B cell (primary cell): ENCODE measurements at regions not wholly inside any gene's neighbourhood (a gene's known extent, or its start where the extent isn't known, plus 50 kb on each side); places are given as distances from the start of the nearest gene placed in this dataset.

Source experiments
- ATAC-seq: fragments of 200-7000 bp; cut with Tn5 transposase; one replicate; pipeline ENCODE4 v1.10.0; 2021; ENCODE audit warnings: low read depth, mild to moderate bottlenecking, moderate number of reproducible peaks, moderate library complexity
- CTCF ChIA-PET: fragments of 350-600 bp; sonication (Branson Sonifier 250); formaldehyde crosslinking; loops from one replicate; lab custom pipeline; 2021; ENCODE audit warnings: antibody characterized with exemption, inconsistent platforms; lab: Charles Lee
- POLR2A ChIA-PET: fragments of 350-600 bp; sonication (Branson Sonifier 250); formaldehyde crosslinking; loops from one replicate; lab custom pipeline; 2021; ENCODE audit warnings: antibody characterized with exemption; lab: Charles Lee
- DNase-seq: peaks from one replicate; pipeline ENCODE4 v3.0.0; 2013
- H2AFZ ChIP-seq: 2 replicates; pipeline ENCODE4 v1.6.1; 2012; ENCODE audit warnings: mild to moderate bottlenecking, low read depth, low read length; ENCODE audit not compliant: insufficient read depth, poor library complexity, severe bottlenecking
- H3K27ac ChIP-seq, 2 donors: 1 replicate in 1 of 2; 2 replicates in 1 of 2; pipeline ENCODE4 v1.5.1; 2012 to 2013; ENCODE audit warnings: low read length in 2 of 2, mild to moderate bottlenecking in 2 of 2, moderate library complexity in 1 of 2
- H3K27me3 ChIP-seq, 4 experiments: fragments of 200-600 bp in 1 of 4; sonication (generic) in 1 of 4; replicated peaks in 1 of 4; 1 replicate in 2 of 4; 2 replicates in 2 of 4; pipeline versions ENCODE4 v1.6.1 to v1.7.0; 2013 to 2016; ENCODE audit warnings: low read length in 3 of 4, mild to moderate bottlenecking in 2 of 4, mixed read lengths in 1 of 4, moderate library complexity in 1 of 4; ENCODE audit not compliant: insufficient read depth in 4 of 4, control insufficient read depth in 3 of 4; ENCODE audit errors: control extremely low read depth in 1 of 4
- H3K36me3 ChIP-seq, 2 experiments: replicated peaks in 1 of 2; 1 replicate in 1 of 2; 2 replicates in 1 of 2; pipeline versions ENCODE4 v1.6.1 to v1.7.1; 2013; ENCODE audit warnings: low read length in 1 of 2; ENCODE audit not compliant: insufficient read depth in 2 of 2, control insufficient read depth in 1 of 2; ENCODE audit errors: control extremely low read depth in 1 of 2, extremely low read depth in 1 of 2
- H3K4me1 ChIP-seq, 2 donors: fragments of 200-600 bp in 1 of 2; sonication (generic) in 1 of 2; 1 replicate in 1 of 2; 2 replicates in 1 of 2; pipeline versions ENCODE4 v1.5.1 to v1.6.1; 2013 to 2017; ENCODE audit warnings: low read length in 2 of 2; ENCODE audit not compliant: control insufficient read depth in 2 of 2, insufficient read depth in 2 of 2
- H3K4me2 ChIP-seq: replicated peaks from 2 replicates; pipeline ENCODE3; 2012; ENCODE audit warnings: mild to moderate bottlenecking, low read depth, low read length; ENCODE audit not compliant: poor library complexity, severe bottlenecking
- H3K4me3 ChIP-seq, 5 experiments: fragments of 200-600 bp in 1 of 5; sonication (generic) in 1 of 5; 1 replicate in 3 of 5; 2 replicates in 2 of 5; pipeline versions ENCODE4 v1.5.1 to v1.7.0; 2011 to 2016; ENCODE audit warnings: low read length in 4 of 5, mild to moderate bottlenecking in 4 of 5, low read depth in 2 of 5, control low read depth in 1 of 5, moderate library complexity in 1 of 5; ENCODE audit not compliant: insufficient read depth in 1 of 5; ENCODE audit errors: control extremely low read depth in 1 of 5, extremely low read depth in 1 of 5
- H3K79me2 ChIP-seq: fragments of 200-600 bp; sonication (generic); one replicate; pipeline ENCODE4 v1.6.0; 2016; ENCODE audit warnings: low read length; ENCODE audit not compliant: control insufficient read depth, insufficient read depth
- H3K9ac ChIP-seq: fragments of 200-600 bp; sonication (generic); 2 replicates; pipeline ENCODE4 v1.6.1; 2017; ENCODE audit warnings: mild to moderate bottlenecking, low read length, moderate library complexity
- H3K9me3 ChIP-seq, 3 donors: one replicate each; pipeline versions ENCODE4 v1.6.1 to v1.7.1; 2013; ENCODE audit warnings: low read length in 2 of 3; ENCODE audit not compliant: control insufficient read depth in 2 of 3, insufficient read depth in 1 of 3; ENCODE audit errors: control extremely low read depth in 1 of 3
- H4K20me1 ChIP-seq: 2 replicates; pipeline ENCODE4 v1.6.0; 2012; ENCODE audit warnings: mild to moderate bottlenecking, low read length; ENCODE audit not compliant: insufficient read depth, control insufficient read depth, poor library complexity, severe bottlenecking
- H3K27ac Mint-ChIP-seq: one replicate; pipeline ENCODE4 v1.8.0; 2021; ENCODE audit warnings: mixed read lengths
- H3K27me3 Mint-ChIP-seq: one replicate; pipeline ENCODE4 v1.8.0; 2021; ENCODE audit warnings: mixed read lengths
- H3K4me1 Mint-ChIP-seq: one replicate; pipeline ENCODE4 v1.8.0; 2021; ENCODE audit warnings: mixed read lengths
- H3K4me3 Mint-ChIP-seq: one replicate; pipeline ENCODE4 v1.8.0; 2021; ENCODE audit warnings: mixed read lengths
- H3K9me3 Mint-ChIP-seq: one replicate; pipeline ENCODE4 v1.8.0; 2022; ENCODE audit warnings: mixed read lengths; ENCODE audit not compliant: insufficient read depth
- EZH2 ChIP-seq: IDR thresholded peaks from 2 replicates; pipeline ENCODE4 v1.6.1; 2012; ENCODE audit warnings: borderline replicate concordance, low read depth, mild to moderate bottlenecking, moderate library complexity, low read length; ENCODE audit not compliant: insufficient read depth, poor library complexity, severe bottlenecking
- WGBS: methylation state at CpG from one replicate; pipeline ENCODE4 v1.1.5; 2013; ENCODE audit warnings: missing lambda C conversion rate; ENCODE audit not compliant: insufficient coverage; 5-methylcytosine and 5-hydroxymethylcytosine counted together
- intact Hi-C: fragments of 100-400 bp; cut with micrococcal nuclease; formaldehyde crosslinking; loops from one replicate; pipeline ENCODE4 v1.10.0; 2022
- TF ChIP-seq, protein P1 (sequence below): fragments of 200-600 bp; IDR thresholded peaks from one replicate; pipeline ENCODE4 v1.8.0; 2022; ENCODE audit warnings: antibody characterized with exemption, mild to moderate bottlenecking

GRCh38 chr1:38580594-38580993 is 279.0 kb downstream of the RRAGC start:
- H3K79me2 ChIP-seq, result no peaks in the 10 kb centered on the region
- H3K36me3 ChIP-seq, result no peaks in the 10 kb centered on the region
- H3K27ac Mint-ChIP-seq, result no peak overlapping the region
- peaks cover 4% of the 10 kb centered on the region for H3K9me3 Mint-ChIP-seq
- peaks cover 0 to 6% of the 10 kb centered on the region in 2 donors for H3K4me1 ChIP-seq
- H2AFZ ChIP-seq, result no peak overlapping the region
- DNase-seq (no peak), ATAC-seq (no peak)
- H4K20me1 ChIP-seq, result no peaks in the 10 kb centered on the region
- H3K4me3 ChIP-seq, result no peak overlapping the region
- peaks cover 17% of the 10 kb centered on the region for H3K4me1 Mint-ChIP-seq
- TF ChIP-seq, protein P1, sequence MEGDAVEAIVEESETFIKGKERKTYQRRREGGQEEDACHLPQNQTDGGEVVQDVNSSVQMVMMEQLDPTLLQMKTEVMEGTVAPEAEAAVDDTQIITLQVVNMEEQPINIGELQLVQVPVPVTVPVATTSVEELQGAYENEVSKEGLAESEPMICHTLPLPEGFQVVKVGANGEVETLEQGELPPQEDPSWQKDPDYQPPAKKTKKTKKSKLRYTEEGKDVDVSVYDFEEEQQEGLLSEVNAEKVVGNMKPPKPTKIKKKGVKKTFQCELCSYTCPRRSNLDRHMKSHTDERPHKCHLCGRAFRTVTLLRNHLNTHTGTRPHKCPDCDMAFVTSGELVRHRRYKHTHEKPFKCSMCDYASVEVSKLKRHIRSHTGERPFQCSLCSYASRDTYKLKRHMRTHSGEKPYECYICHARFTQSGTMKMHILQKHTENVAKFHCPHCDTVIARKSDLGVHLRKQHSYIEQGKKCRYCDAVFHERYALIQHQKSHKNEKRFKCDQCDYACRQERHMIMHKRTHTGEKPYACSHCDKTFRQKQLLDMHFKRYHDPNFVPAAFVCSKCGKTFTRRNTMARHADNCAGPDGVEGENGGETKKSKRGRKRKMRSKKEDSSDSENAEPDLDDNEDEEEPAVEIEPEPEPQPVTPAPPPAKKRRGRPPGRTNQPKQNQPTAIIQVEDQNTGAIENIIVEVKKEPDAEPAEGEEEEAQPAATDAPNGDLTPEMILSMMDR, result no peak
- no peak for TF ChIP-seq EZH2
- H3K4me3 Mint-ChIP-seq, result no peak overlapping the region
- H3K27ac ChIP-seq, result no peak overlapping the region
- H3K4me2 ChIP-seq, result no peak overlapping the region
- peaks cover 0 to 4% (median 0%) of the 10 kb centered on the region in 3 donors for H3K9me3 ChIP-seq
- POLR2A ChIA-PET, result no interaction called here
- intact Hi-C loops, result no loop called here
- peaks cover 50% of the 10 kb centered on the region for H3K27me3 Mint-ChIP-seq
- peaks cover 0 to 39% (median 21%) of the 10 kb centered on the region in 4 experiments for H3K27me3 ChIP-seq
- no peak overlapping the region for H3K9ac ChIP-seq
- CTCF ChIA-PET, result no interaction called here
- no CpG with 5 or more reads among the region's 2 CpGs for WGBS

- Histone ChIP-seq H3K9me3 (peaks cover 0 to 4% (median 0%) of the 10 kb centered on the region in 3 donors), H3K27me3 (peaks cover 0 to 39% (median 21%) of the 10 kb centered on the region in 4 experiments), H4K20me1 (no peaks in the 10 kb centered on the region), H3K27ac (no peak overlapping the region), H3K36me3 (no peaks in the 10 kb centered on the region), H3K9ac (no peak overlapping the region), H2AFZ (no peak overlapping the region), H3K79me2 (no peaks in the 10 kb centered on the region), H3K4me2 (no peak overlapping the region), H3K4me1 (peaks cover 0 to 6% of the 10 kb centered on the region in 2 donors), H3K4me3 (no peak overlapping the region)
- CTCF ChIA-PET, result no interaction called here
- 97% methylated on average over 5 of the region's 5 CpGs for WGBS
- Mint-ChIP-seq H3K4me3 (peak overlapping the region; percentile 3), H3K4me1 (peaks cover 10% of the 10 kb centered on the region), H3K27me3 (peaks cover 46% of the 10 kb centered on the region), H3K9me3 (peaks cover 4% of the 10 kb centered on the region), H3K27ac (no peak overlapping the region)
- ATAC-seq (no peak), DNase-seq (no peak)
- TF ChIP-seq EZH2, result no peak
- TF ChIP-seq, protein P1, result no peak
- POLR2A ChIA-PET, result no interaction called here
- intact Hi-C loops, result no loop called here
Observed at GRCh38 chr1:38579056-38579455, 280.5 kb downstream of the RRAGC start.
